ENCODE measurements at regions not wholly inside any gene's neighbourhood (a gene's known extent, or its start where the extent isn't known, plus 50 kb on each side); places are given as distances from the start of the nearest gene placed in this dataset.

- H3K27ac ChIP-seq (ENCODE audit: low read length) = no peak overlapping the region
- DNase-seq (ENCODE audit: low read depth, low spot score) = no peak
- no CpG with 5 or more reads among the region's 4 CpGs for WGBS (ENCODE audit: insufficient coverage, insufficient read length)
Measured at GRCh38 chr7:69173341-69173740, 424.9 kb upstream of the AUTS2 start.

DNA sequence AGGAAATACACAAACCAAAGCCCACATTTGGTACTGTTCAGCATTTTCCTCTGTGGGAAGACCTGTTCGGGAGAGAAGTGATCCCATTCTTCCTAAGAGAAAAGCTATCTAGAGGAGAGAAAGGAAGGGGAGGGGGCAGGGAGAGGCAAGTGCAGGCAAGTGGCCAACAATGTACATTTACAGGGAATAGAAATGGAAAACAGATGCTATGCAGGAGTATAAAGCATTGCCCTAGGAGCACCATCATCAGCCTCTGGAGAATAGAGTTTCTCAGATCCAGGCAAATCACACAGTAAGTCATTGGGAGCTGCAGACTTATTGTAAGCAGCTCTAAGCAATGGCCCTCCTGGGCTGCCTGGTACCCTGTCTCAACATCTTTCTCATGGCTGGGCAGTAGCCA lies 424.4 kb upstream of the AUTS2 start:
- Histone ChIP-seq H3K4me3 (ENCODE audit: low read length) (no peak overlapping the region), H3K9me3 (ENCODE audit: control insufficient read depth, insufficient read depth, low read length) (peaks cover 25% of the 10 kb centered on the region), H3K27me3 (ENCODE audit: control insufficient read depth, insufficient read depth, low read length) (no peaks in the 10 kb centered on the region), H3K4me1 (ENCODE audit: control insufficient read depth, insufficient read depth, low read length) (no peaks in the 10 kb centered on the region), H3K36me3 (ENCODE audit: control insufficient read depth, insufficient read depth, low read length) (no peaks in the 10 kb centered on the region), H3K27ac (ENCODE audit: low read length) (no peak overlapping the region)
- WGBS (ENCODE audit: insufficient coverage, insufficient read length) = no CpG with 5 or more reads among the region's 1 CpG
- no peak for DNase-seq (ENCODE audit: low read depth, low spot score)

More at GRCh38 chr7:69173341-69173740, 424.9 kb upstream of the AUTS2 start:
- Histone ChIP-seq H3K36me3 (ENCODE audit: control insufficient read depth, insufficient read depth, low read length) (no peaks in the 10 kb centered on the region), H3K4me3 (ENCODE audit: low read length) (no peak overlapping the region), H3K4me1 (ENCODE audit: control insufficient read depth, insufficient read depth, low read length) (no peaks in the 10 kb centered on the region), H3K9me3 (ENCODE audit: control insufficient read depth, insufficient read depth, low read length) (peaks cover 25% of the 10 kb centered on the region), H3K27me3 (ENCODE audit: control insufficient read depth, insufficient read depth, low read length) (no peaks in the 10 kb centered on the region)

GRCh38 chr7:69176841-69177240 lies 421.4 kb upstream of the AUTS2 start:
- H3K27ac ChIP-seq (ENCODE audit: low read length) = no peak overlapping the region
- no CpG with 5 or more reads among the region's 2 CpGs for WGBS (ENCODE audit: insufficient coverage, insufficient read length)
- peaks cover 16% of the 10 kb centered on the region for H3K9me3 ChIP-seq (ENCODE audit: control insufficient read depth, insufficient read depth, low read length)
- no peak overlapping the region for H3K4me3 ChIP-seq (ENCODE audit: low read length)
- H3K36me3 ChIP-seq (ENCODE audit: control insufficient read depth, insufficient read depth, low read length) = no peaks in the 10 kb centered on the region
- no peaks in the 10 kb centered on the region for H3K4me1 ChIP-seq (ENCODE audit: control insufficient read depth, insufficient read depth, low read length)
- H3K27me3 ChIP-seq (ENCODE audit: control insufficient read depth, insufficient read depth, low read length) = no peaks in the 10 kb centered on the region
- no peak for DNase-seq (ENCODE audit: low read depth, low spot score)

DNA sequence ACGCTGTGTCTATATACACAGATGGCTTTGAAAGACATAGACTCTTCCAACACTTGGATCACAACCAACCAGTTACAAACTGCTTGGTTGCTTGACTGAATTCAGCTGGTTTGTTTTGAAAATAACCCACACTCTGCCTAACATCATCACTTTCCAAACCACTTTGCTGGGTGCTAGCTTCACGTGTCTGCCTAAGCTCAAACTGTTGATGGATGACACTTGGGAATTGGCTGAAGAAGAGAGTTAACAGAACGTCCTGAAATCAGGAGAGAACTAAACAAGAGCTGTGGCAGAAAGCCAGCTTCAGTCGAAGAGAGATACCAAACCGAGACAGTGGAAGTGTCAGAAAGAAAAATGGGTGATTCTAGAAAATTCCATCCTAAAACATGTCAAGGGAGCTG lies 420.8 kb upstream of the AUTS2 start:
- no peaks in the 10 kb centered on the region for H3K36me3 ChIP-seq (ENCODE audit: control insufficient read depth, insufficient read depth, low read length)
- no peak for DNase-seq (ENCODE audit: low read depth, low spot score)
- no peak overlapping the region for H3K27ac ChIP-seq (ENCODE audit: low read length)
- no peak overlapping the region for H3K4me3 ChIP-seq (ENCODE audit: low read length)
- no CpG with 5 or more reads among the region's 5 CpGs for WGBS (ENCODE audit: insufficient coverage, insufficient read length)
- H3K27me3 ChIP-seq (ENCODE audit: control insufficient read depth, insufficient read depth, low read length) = no peaks in the 10 kb centered on the region
- no peaks in the 10 kb centered on the region for H3K4me1 ChIP-seq (ENCODE audit: control insufficient read depth, insufficient read depth, low read length)
- H3K9me3 ChIP-seq (ENCODE audit: control insufficient read depth, insufficient read depth, low read length) = peaks cover 14% of the 10 kb centered on the region

GRCh38 chr7:69177941-69178494 lies 420.3 kb upstream of the AUTS2 start:
- no peaks in the 10 kb centered on the region for H3K4me1 ChIP-seq (ENCODE audit: control insufficient read depth, insufficient read depth, low read length)
- no CpG with 5 or more reads among the region's 9 CpGs for WGBS (ENCODE audit: insufficient coverage, insufficient read length)
- no peak for DNase-seq (ENCODE audit: low read depth, low spot score)
- H3K36me3 ChIP-seq (ENCODE audit: control insufficient read depth, insufficient read depth, low read length) = no peaks in the 10 kb centered on the region
- H3K27ac ChIP-seq (ENCODE audit: low read length) = no peak overlapping the region
- H3K27me3 ChIP-seq (ENCODE audit: control insufficient read depth, insufficient read depth, low read length) = no peaks in the 10 kb centered on the region
- H3K9me3 ChIP-seq (ENCODE audit: control insufficient read depth, insufficient read depth, low read length) = peaks cover 12% of the 10 kb centered on the region
- H3K4me3 ChIP-seq (ENCODE audit: low read length) = no peak overlapping the region

DNA sequence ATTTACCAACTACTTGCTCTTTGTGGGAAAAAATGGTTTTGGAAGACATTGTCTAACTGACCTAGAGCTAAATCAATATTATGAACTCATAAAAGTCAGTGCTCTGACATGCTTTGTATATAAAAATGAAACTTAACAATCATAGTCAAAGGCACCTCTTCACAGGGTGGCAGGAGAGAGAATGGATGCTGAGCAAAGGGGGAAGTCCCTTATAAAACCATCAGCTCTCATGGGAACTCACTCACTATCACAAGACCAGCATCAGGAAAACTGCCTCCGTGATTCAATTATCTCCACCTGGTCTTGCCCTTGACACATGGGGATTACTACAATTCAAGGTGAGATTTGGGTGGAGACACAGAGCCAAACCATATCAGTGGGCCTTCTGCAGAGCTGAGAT lies 417.6 kb upstream of the AUTS2 start:
- DNase-seq (ENCODE audit: low read depth, low spot score) = no peak
- Histone ChIP-seq H3K27me3 (ENCODE audit: control insufficient read depth, insufficient read depth, low read length) (no peaks in the 10 kb centered on the region), H3K36me3 (ENCODE audit: control insufficient read depth, insufficient read depth, low read length) (no peaks in the 10 kb centered on the region), H3K4me3 (ENCODE audit: low read length) (no peak overlapping the region), H3K4me1 (ENCODE audit: control insufficient read depth, insufficient read depth, low read length) (no peaks in the 10 kb centered on the region), H3K9me3 (ENCODE audit: control insufficient read depth, insufficient read depth, low read length) (peaks cover 5% of the 10 kb centered on the region), H3K27ac (ENCODE audit: low read length) (no peak overlapping the region)
- WGBS (ENCODE audit: insufficient coverage, insufficient read length) = no CpG with 5 or more reads among the region's 1 CpG

GRCh38 chr7:69182596-69183467 lies 415.4 kb upstream of the AUTS2 start:
- no peak overlapping the region for H3K4me3 ChIP-seq (ENCODE audit: low read length)
- no peaks in the 10 kb centered on the region for H3K27me3 ChIP-seq (ENCODE audit: control insufficient read depth, insufficient read depth, low read length)
- H3K9me3 ChIP-seq (ENCODE audit: control insufficient read depth, insufficient read depth, low read length) = peaks cover 3% of the 10 kb centered on the region
- no CpG with 5 or more reads among the region's 6 CpGs for WGBS (ENCODE audit: insufficient coverage, insufficient read length)
- H3K36me3 ChIP-seq (ENCODE audit: control insufficient read depth, insufficient read depth, low read length) = no peaks in the 10 kb centered on the region
- H3K4me1 ChIP-seq (ENCODE audit: control insufficient read depth, insufficient read depth, low read length) = no peaks in the 10 kb centered on the region
- DNase-seq (ENCODE audit: low read depth, low spot score) = no peak
- H3K27ac ChIP-seq (ENCODE audit: low read length) = no peak overlapping the region

DNA sequence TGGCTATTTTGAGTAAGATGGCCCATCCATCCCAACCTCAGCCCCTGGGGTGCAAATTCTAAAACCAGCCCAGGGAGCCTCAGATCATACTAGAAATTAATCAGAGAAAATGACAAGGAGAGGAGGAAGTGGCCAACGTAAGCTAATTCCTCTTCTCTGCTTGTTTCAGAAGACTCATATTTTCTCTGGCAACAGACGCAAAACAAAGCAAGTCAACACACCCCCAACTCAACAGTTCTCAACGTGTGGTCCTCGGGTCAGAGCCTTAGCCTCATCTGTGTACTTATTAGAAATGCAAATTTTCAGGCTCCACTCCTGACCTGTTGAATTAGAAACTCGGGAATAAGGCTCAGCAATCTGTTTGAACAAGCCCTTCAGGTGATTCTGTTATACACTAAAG lies 413.9 kb upstream of the AUTS2 start:
- H3K4me3 ChIP-seq (ENCODE audit: low read length) = no peak overlapping the region
- no peaks in the 10 kb centered on the region for H3K27me3 ChIP-seq (ENCODE audit: control insufficient read depth, insufficient read depth, low read length)
- no CpG with 5 or more reads among the region's 5 CpGs for WGBS (ENCODE audit: insufficient coverage, insufficient read length)
- no peaks in the 10 kb centered on the region for H3K36me3 ChIP-seq (ENCODE audit: control insufficient read depth, insufficient read depth, low read length)
- H3K4me1 ChIP-seq (ENCODE audit: control insufficient read depth, insufficient read depth, low read length) = no peaks in the 10 kb centered on the region
- no peak for DNase-seq (ENCODE audit: low read depth, low spot score)
- no peak overlapping the region for H3K27ac ChIP-seq (ENCODE audit: low read length)
- peaks cover 1% of the 10 kb centered on the region for H3K9me3 ChIP-seq (ENCODE audit: control insufficient read depth, insufficient read depth, low read length)

GRCh38 chr7:69185170-69185569 lies 413.1 kb upstream of the AUTS2 start:
- Histone ChIP-seq H3K9me3 (ENCODE audit: control insufficient read depth, insufficient read depth, low read length) (peaks cover 1% of the 10 kb centered on the region), H3K27me3 (ENCODE audit: control insufficient read depth, insufficient read depth, low read length) (no peaks in the 10 kb centered on the region), H3K4me3 (ENCODE audit: low read length) (no peak overlapping the region), H3K36me3 (ENCODE audit: control insufficient read depth, insufficient read depth, low read length) (no peaks in the 10 kb centered on the region), H3K4me1 (ENCODE audit: control insufficient read depth, insufficient read depth, low read length) (no peaks in the 10 kb centered on the region), H3K27ac (ENCODE audit: low read length) (no peak overlapping the region)
- WGBS (ENCODE audit: insufficient coverage, insufficient read length) = no CpG with 5 or more reads among the region's 5 CpGs
- no peak for DNase-seq (ENCODE audit: low read depth, low spot score)

DNA sequence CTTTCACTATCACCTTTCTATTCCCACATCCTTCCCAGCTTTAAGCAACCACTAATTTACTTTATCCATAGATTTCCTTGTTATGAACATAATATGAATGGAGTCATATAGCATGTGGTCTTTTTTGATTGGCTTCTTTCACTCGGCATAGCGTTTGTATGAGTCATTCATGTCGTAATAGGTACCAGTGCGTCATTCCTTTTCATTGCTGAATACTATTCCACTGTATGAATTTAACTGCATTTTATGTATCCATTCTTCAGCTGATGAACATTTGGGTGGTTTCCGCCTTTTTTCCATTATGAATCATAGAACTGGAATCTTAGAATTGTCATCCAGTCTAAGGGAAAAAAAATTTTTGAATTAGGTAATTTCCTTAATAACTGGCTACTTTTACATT lies 411.3 kb upstream of the AUTS2 start:
- no peak for DNase-seq (ENCODE audit: low read depth, low spot score)
- Histone ChIP-seq H3K4me1 (ENCODE audit: control insufficient read depth, insufficient read depth, low read length) (no peaks in the 10 kb centered on the region), H3K27me3 (ENCODE audit: control insufficient read depth, insufficient read depth, low read length) (no peaks in the 10 kb centered on the region), H3K36me3 (ENCODE audit: control insufficient read depth, insufficient read depth, low read length) (no peaks in the 10 kb centered on the region), H3K4me3 (ENCODE audit: low read length) (no peak overlapping the region), H3K27ac (ENCODE audit: low read length) (no peak overlapping the region), H3K9me3 (ENCODE audit: control insufficient read depth, insufficient read depth, low read length) (peaks cover 3% of the 10 kb centered on the region)
- no CpG with 5 or more reads among the region's 5 CpGs for WGBS (ENCODE audit: insufficient coverage, insufficient read length)

Measured in iPS DF 6.9 (cell line).